HL-60 (cell line): ENCODE measurements at regions not wholly inside any gene's neighbourhood (a gene's known extent, or its start where the extent isn't known, plus 50 kb on each side); places are given as distances from the start of the nearest gene placed in this dataset.

ENCODE experiments used
- DNase-seq, 2 experiments: peaks; one replicate each; pipeline ENCODE4 v3.0.0-alpha.2; 2010 to 2020; ENCODE audit warnings: low read depth in 1 of 2, low spot score in 1 of 2
- H3K27ac ChIP-seq: fragments of 250-450 bp; sonication (Bioruptor Pico); replicated peaks from 2 replicates; pipeline ENCODE4 v1.5.1; 2020; ENCODE audit warnings: mild to moderate bottlenecking, moderate library complexity
- H3K27me3 ChIP-seq: fragments of 250-450 bp; sonication (Bioruptor Pico); 2 replicates; pipeline ENCODE4 v1.5.1; 2021; ENCODE audit warnings: mild to moderate bottlenecking, moderate library complexity; ENCODE audit not compliant: insufficient read depth, poor library complexity, severe bottlenecking
- H3K4me3 ChIP-seq: replicated peaks from 2 replicates; pipeline ENCODE4 v1.5.1; 2011; ENCODE audit warnings: mild to moderate bottlenecking, control low read depth, low read length; ENCODE audit not compliant: insufficient read depth
- CTCF ChIP-seq: IDR thresholded peaks from one replicate; pipeline ENCODE4 v1.5.1; 2011; ENCODE audit warnings: low read length, control low read depth, inconsistent platforms; ENCODE audit not compliant: insufficient read depth
- GABPA ChIP-seq: IDR thresholded peaks from 2 replicates; pipeline ENCODE4 v1.6.1; 2012; ENCODE audit warnings: low read depth
- POLR2AphosphoS5 ChIP-seq: IDR thresholded peaks from 2 replicates; pipeline ENCODE4 v1.6.1; 2012; ENCODE audit warnings: low read depth
- REST ChIP-seq: IDR thresholded peaks from 2 replicates; pipeline ENCODE4 v1.6.1; 2012; ENCODE audit warnings: low read depth; ENCODE audit not compliant: insufficient replicate concordance
- SPI1 ChIP-seq: IDR thresholded peaks from 2 replicates; pipeline ENCODE4 v1.6.1; 2012; ENCODE audit warnings: low read depth, mild to moderate bottlenecking, borderline replicate concordance

DNA sequence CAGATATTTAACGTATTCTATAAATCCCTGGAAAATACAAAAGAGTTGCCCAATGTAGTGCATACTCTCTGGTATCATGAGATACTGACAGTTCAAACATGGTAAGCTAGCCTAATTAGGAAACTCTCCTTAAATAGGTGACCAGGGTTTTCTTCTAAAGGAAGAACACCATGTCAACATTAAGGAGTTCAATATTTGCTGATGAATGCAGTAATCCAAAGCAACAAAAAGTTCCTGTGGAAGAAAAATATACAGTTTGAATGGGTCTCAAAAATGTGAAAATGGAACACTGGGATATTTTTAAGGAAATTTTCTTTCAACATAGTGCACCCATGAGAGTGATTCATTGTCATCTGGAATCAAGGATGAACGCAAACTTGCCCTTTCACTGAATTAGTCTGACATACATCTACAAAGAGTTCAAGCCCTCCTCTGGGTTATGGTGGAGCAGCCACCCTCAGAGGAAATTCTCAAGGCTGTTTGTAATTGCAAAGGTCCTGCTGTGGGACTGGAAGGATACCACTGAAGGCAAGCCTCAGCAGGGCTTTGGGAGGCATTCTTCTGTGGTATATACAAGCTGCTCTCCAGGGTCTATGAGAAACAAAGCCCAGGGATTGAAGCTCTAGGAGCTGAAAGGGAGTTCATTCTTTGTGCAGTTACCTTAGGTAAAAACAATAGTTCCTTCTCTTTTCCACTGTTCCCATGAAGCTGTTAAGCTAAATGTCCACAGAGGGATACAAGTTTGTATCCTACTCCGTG, 700.3 kb downstream of the TUSC7 start:
- H3K27ac ChIP-seq = peak overlapping the region; percentile 54; the same call in 1 of the 2 replicates
- no peak for DNase-seq
- no peaks in the 10 kb centered on the region for H3K27me3 ChIP-seq

DNA sequence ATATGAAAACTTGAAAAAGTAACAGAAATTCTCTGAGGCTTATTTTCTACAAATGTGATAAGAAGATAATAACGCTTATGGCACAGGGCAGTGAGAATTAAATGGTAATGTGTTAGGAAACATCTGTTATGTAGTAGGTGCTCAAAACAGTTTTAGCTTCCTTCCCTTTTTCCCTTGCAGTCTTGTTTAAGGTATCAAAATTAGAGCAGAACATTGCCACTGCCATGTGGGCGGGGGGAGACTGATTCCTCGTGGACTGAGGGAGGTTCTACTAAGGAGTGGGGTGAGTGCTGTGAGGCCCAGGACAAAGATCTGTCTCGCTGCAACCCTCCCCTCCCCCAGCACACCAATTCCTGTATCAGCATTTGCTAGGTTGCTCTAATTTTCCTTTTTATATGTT, 702.4 kb downstream of the TUSC7 start:
- Histone ChIP-seq H3K27ac (peak overlapping the region; percentile 54), H3K27me3 (no peaks in the 10 kb centered on the region), H3K4me3 (no peak overlapping the region)
- TF ChIP-seq SPI1 (peak; percentile 21; the same call in 1 of the 2 replicates), REST (no peak)
- DNase-seq = peak in 1 of 2 experiments; percentile 56

More for the DNA sequence above, 700.3 kb downstream of the TUSC7 start:
- TF ChIP-seq GABPA (no peak), POLR2AphosphoS5 (no peak), CTCF (no peak), SPI1 (no peak), REST (no peak)
- no peak overlapping the region for H3K4me3 ChIP-seq

GRCh38 chr3:117417411-117417810, 707.8 kb downstream of the TUSC7 start:
- Histone ChIP-seq H3K27me3 (no peaks in the 10 kb centered on the region), H3K27ac (no peak overlapping the region), H3K4me3 (no peak overlapping the region)
- TF ChIP-seq POLR2AphosphoS5 = no peak
- no peak for TF ChIP-seq CTCF
- TF ChIP-seq REST = no peak
- TF ChIP-seq GABPA = no peak
- no peak for TF ChIP-seq SPI1
- no peak for DNase-seq
